GM12874 (cell line): ENCODE measurements at regions not wholly inside any gene's neighbourhood (a gene's known extent, or its start where the extent isn't known, plus 50 kb on each side); places are given as distances from the start of the nearest gene placed in this dataset.
A peak's percentile ranks its signal among the peaks of the same experiment; 100 is the strongest.

ENCODE experiments used
- CTCF ChIP-seq: IDR thresholded peaks from 2 replicates; pipeline ENCODE4 v1.5.1; 2011; ENCODE audit warnings: low read depth, mild to moderate bottlenecking, control low read depth, low read length, moderate library complexity; ENCODE audit not compliant: insufficient read depth

- TF ChIP-seq CTCF = no peak
Observed at GRCh38 chr11:116518141-116518540, 254.6 kb downstream of the BUD13 start.

- no peak for TF ChIP-seq CTCF
Observed at GRCh38 chr11:116517584-116517983, 255.2 kb downstream of the BUD13 start.

- TF ChIP-seq CTCF = no peak
Observed at GRCh38 chr11:116517077-116517476, 255.7 kb downstream of the BUD13 start.

GRCh38 chr11:116515664-116516184, 257.1 kb downstream of the BUD13 start:
- no peak for TF ChIP-seq CTCF

GRCh38 chr11:116513894-116514293, 258.9 kb downstream of the BUD13 start:
- peak; percentile 29; the same call in 1 of the 2 replicates for TF ChIP-seq CTCF

GRCh38 chr11:116513278-116513823, 259.4 kb downstream of the BUD13 start:
- no peak for TF ChIP-seq CTCF

GRCh38 chr11:116512841-116513240, 259.9 kb downstream of the BUD13 start:
- no peak for TF ChIP-seq CTCF
